ENCODE measurements at regions not wholly inside any gene's neighbourhood (a gene's known extent, or its start where the extent isn't known, plus 50 kb on each side); places are given as distances from the start of the nearest gene placed in this dataset.

- Mint-ChIP-seq H3K36me3 (ENCODE audit: low read depth) (no peaks in the 10 kb centered on the region), H3K4me3 (no peak overlapping the region), H3K4me1 (ENCODE audit: low read depth) (no peaks in the 10 kb centered on the region), H3K27ac (no peak overlapping the region), H3K9me3 (no peaks in the 10 kb centered on the region), H3K27me3 (peaks cover 56% of the 10 kb centered on the region)
- no peak for DNase-seq
Measured at GRCh38 chr1:36652586-36652985, 169.9 kb upstream of the CSF3R start.

GRCh38 chr1:36652011-36652410 lies 169.3 kb upstream of the CSF3R start:
- no peak overlapping the region for H3K27ac Mint-ChIP-seq
- H3K9me3 Mint-ChIP-seq, result no peaks in the 10 kb centered on the region
- no peak overlapping the region for H3K4me3 Mint-ChIP-seq
- no peak for DNase-seq
- H3K36me3 Mint-ChIP-seq (ENCODE audit: low read depth), result no peaks in the 10 kb centered on the region
- no peaks in the 10 kb centered on the region for H3K4me1 Mint-ChIP-seq (ENCODE audit: low read depth)
- H3K27me3 Mint-ChIP-seq, result peaks cover 53% of the 10 kb centered on the region

GRCh38 chr1:36651176-36651910 lies 168.6 kb upstream of the CSF3R start:
- H3K27me3 Mint-ChIP-seq, result peaks cover 58% of the 10 kb centered on the region
- no peak overlapping the region for H3K4me3 Mint-ChIP-seq
- no peak overlapping the region for H3K27ac Mint-ChIP-seq
- DNase-seq, result no peak
- no peaks in the 10 kb centered on the region for H3K9me3 Mint-ChIP-seq
- no peaks in the 10 kb centered on the region for H3K4me1 Mint-ChIP-seq (ENCODE audit: low read depth)
- H3K36me3 Mint-ChIP-seq (ENCODE audit: low read depth), result no peaks in the 10 kb centered on the region

- Mint-ChIP-seq H3K9me3 (no peaks in the 10 kb centered on the region), H3K27ac (no peak overlapping the region), H3K4me3 (no peak overlapping the region), H3K36me3 (ENCODE audit: low read depth) (no peaks in the 10 kb centered on the region), H3K27me3 (peaks cover 64% of the 10 kb centered on the region), H3K4me1 (ENCODE audit: low read depth) (no peaks in the 10 kb centered on the region)
- DNase-seq, result peak; percentile 78
Measured at GRCh38 chr1:36650200-36651065, 167.7 kb upstream of the CSF3R start.

DNA sequence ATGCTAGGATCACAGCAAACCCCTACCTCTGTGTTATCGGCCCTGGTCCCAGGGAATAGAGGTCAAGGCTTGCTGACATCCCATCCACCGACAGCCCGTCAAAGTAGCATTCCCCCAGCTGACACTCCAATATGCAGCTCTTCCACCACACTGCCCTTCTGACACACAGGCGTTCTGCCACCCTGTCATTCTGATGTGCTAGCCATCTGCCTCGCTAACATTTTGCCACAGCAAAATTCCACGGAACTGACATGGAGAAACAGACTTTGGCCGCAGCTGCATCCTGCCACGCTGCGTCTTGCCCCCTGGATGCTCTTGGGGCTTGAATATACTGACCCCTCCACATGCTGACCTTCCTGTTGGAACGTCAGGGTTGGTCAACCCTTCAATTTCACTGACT lies 163.2 kb upstream of the CSF3R start:
- Mint-ChIP-seq H3K27ac (no peak overlapping the region), H3K36me3 (ENCODE audit: low read depth) (no peaks in the 10 kb centered on the region), H3K9me3 (no peaks in the 10 kb centered on the region), H3K4me1 (ENCODE audit: low read depth) (no peaks in the 10 kb centered on the region), H3K27me3 (peaks cover 40% of the 10 kb centered on the region), H3K4me3 (no peak overlapping the region)
- DNase-seq, result no peak

DNA sequence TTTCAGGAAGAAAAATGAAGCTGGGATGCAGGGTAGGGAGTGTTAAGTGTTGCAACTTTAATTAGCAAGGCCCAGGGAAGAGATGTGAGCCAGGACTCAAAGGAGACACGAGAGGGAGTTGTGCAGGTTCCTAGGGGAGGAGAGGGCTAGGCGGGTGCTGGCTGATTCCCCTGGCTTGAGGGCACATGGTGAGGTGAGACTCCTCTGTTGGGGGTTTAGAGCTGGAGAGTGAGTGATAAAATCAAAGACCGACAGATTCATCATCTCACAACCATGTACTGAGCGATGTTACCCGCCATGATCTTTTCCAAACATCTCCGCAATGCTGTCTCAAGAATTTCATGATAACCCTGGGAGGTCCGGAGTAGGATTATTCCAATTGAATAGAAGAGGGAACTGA lies 161.8 kb upstream of the CSF3R start:
- Mint-ChIP-seq H3K27ac (no peak overlapping the region), H3K36me3 (ENCODE audit: low read depth) (no peaks in the 10 kb centered on the region), H3K4me1 (ENCODE audit: low read depth) (no peaks in the 10 kb centered on the region), H3K27me3 (peaks cover 31% of the 10 kb centered on the region), H3K9me3 (no peaks in the 10 kb centered on the region), H3K4me3 (no peak overlapping the region)
- no peak for DNase-seq

- no peak for DNase-seq
- H3K27ac Mint-ChIP-seq, result no peak overlapping the region
- H3K4me3 Mint-ChIP-seq, result no peak overlapping the region
- no peaks in the 10 kb centered on the region for H3K36me3 Mint-ChIP-seq (ENCODE audit: low read depth)
- H3K9me3 Mint-ChIP-seq, result no peaks in the 10 kb centered on the region
- no peaks in the 10 kb centered on the region for H3K4me1 Mint-ChIP-seq (ENCODE audit: low read depth)
- peaks cover 36% of the 10 kb centered on the region for H3K27me3 Mint-ChIP-seq
Measured at GRCh38 chr1:36643371-36644270, 160.9 kb upstream of the CSF3R start.

- H3K27ac Mint-ChIP-seq, result no peak overlapping the region
- peaks cover 28% of the 10 kb centered on the region for H3K27me3 Mint-ChIP-seq
- no peak overlapping the region for H3K4me3 Mint-ChIP-seq
- no peak for DNase-seq
- H3K9me3 Mint-ChIP-seq, result no peaks in the 10 kb centered on the region
- no peaks in the 10 kb centered on the region for H3K36me3 Mint-ChIP-seq (ENCODE audit: low read depth)
- H3K4me1 Mint-ChIP-seq (ENCODE audit: low read depth), result no peaks in the 10 kb centered on the region
Measured at GRCh38 chr1:36642802-36643201, 160.1 kb upstream of the CSF3R start.

GRCh38 chr1:36641776-36642175 lies 159.1 kb upstream of the CSF3R start:
- no peak overlapping the region for H3K4me3 Mint-ChIP-seq
- H3K36me3 Mint-ChIP-seq (ENCODE audit: low read depth), result no peaks in the 10 kb centered on the region
- DNase-seq, result no peak
- no peak overlapping the region for H3K27ac Mint-ChIP-seq
- H3K9me3 Mint-ChIP-seq, result no peaks in the 10 kb centered on the region
- H3K27me3 Mint-ChIP-seq, result peaks cover 26% of the 10 kb centered on the region
- no peaks in the 10 kb centered on the region for H3K4me1 Mint-ChIP-seq (ENCODE audit: low read depth)

DNA sequence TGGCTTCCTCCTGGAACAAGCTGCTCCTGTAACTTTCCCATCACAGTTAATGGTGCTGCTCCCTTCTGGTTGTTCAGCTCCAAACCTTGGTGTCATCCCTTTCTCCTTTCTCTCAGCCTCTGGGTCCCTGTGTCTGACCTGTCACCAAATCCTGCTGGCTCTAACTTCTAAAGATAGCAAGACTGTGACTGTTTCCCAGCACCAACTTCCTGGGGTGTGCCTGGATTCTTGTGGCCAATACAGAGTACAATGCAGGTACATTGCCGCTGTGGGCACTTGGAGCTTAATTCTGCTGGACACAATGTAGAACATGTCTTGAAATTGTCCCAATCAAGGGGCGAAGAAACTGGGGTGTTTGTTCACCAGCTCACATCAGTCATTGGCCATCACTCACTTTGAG lies 156.7 kb upstream of the CSF3R start:
- Mint-ChIP-seq H3K4me1 (ENCODE audit: low read depth) (no peaks in the 10 kb centered on the region), H3K9me3 (no peaks in the 10 kb centered on the region), H3K4me3 (no peak overlapping the region), H3K36me3 (ENCODE audit: low read depth) (no peaks in the 10 kb centered on the region), H3K27ac (no peak overlapping the region), H3K27me3 (peaks cover 15% of the 10 kb centered on the region)
- no peak for DNase-seq

GRCh38 chr1:36638268-36638667 lies 155.6 kb upstream of the CSF3R start:
- DNase-seq, result no peak
- Mint-ChIP-seq H3K4me1 (ENCODE audit: low read depth) (no peaks in the 10 kb centered on the region), H3K27me3 (peaks cover 12% of the 10 kb centered on the region), H3K4me3 (no peak overlapping the region), H3K27ac (no peak overlapping the region), H3K36me3 (ENCODE audit: low read depth) (no peaks in the 10 kb centered on the region), H3K9me3 (no peaks in the 10 kb centered on the region)

DNA sequence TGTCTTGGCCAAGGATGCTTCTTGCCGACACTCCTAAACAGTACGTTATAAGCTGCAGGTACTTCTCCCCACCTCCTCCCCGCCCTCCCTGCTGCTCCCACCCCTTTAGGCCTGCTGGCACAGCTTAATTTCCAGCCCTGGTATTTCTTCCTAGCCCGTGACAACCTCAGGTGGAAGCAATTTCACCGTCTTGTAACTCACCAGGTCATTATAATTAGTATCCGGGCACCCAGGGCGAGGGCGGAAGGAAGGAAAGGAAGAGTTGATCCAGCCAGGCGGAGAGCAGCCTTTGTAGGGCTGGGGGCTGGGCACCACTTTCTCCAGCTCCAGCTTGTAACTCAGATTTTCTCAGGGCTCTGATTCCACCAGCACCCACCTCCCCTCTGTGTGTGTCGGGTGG lies 153.5 kb upstream of the CSF3R start:
- DNase-seq, result no peak
- H3K4me3 Mint-ChIP-seq, result no peak overlapping the region
- H3K4me1 Mint-ChIP-seq (ENCODE audit: low read depth), result no peaks in the 10 kb centered on the region
- no peaks in the 10 kb centered on the region for H3K9me3 Mint-ChIP-seq
- H3K27ac Mint-ChIP-seq, result no peak overlapping the region
- no peaks in the 10 kb centered on the region for H3K36me3 Mint-ChIP-seq (ENCODE audit: low read depth)
- peaks cover 12% of the 10 kb centered on the region for H3K27me3 Mint-ChIP-seq

DNA sequence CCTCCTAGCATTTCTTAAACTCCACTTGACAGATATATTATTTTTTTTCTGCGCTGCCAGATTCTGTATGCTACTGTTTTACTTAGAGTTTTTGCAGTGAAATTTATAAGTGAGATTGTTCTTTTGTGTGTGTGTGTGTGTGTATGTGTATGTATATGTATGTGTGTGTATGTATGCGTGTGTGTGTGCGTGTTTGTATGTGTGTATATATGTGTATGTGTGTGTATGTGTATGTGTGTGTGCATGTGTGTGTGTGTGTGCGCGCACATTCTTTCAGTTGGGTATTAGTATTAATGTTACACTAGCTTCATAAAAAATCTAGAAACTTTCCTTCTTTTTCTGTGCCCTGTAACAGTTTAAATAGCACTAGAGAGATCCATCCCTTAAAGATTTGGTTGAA lies 152.6 kb upstream of the CSF3R start:
- no peaks in the 10 kb centered on the region for H3K36me3 Mint-ChIP-seq (ENCODE audit: low read depth)
- no peaks in the 10 kb centered on the region for H3K9me3 Mint-ChIP-seq
- no peak for DNase-seq
- H3K27ac Mint-ChIP-seq, result no peak overlapping the region
- no peak overlapping the region for H3K4me3 Mint-ChIP-seq
- H3K27me3 Mint-ChIP-seq, result peaks cover 12% of the 10 kb centered on the region
- no peaks in the 10 kb centered on the region for H3K4me1 Mint-ChIP-seq (ENCODE audit: low read depth)

- Mint-ChIP-seq H3K36me3 (ENCODE audit: low read depth) (no peaks in the 10 kb centered on the region), H3K9me3 (no peaks in the 10 kb centered on the region), H3K27ac (no peak overlapping the region), H3K27me3 (peaks cover 17% of the 10 kb centered on the region), H3K4me3 (no peak overlapping the region), H3K4me1 (ENCODE audit: low read depth) (no peaks in the 10 kb centered on the region)
- no peak for DNase-seq
Measured at GRCh38 chr1:36628804-36629203, 146.1 kb upstream of the CSF3R start.

All from activated T-cell treated with anti-CD3 and anti-CD28 coated beads, Interleukin-2, amount 50 U/mL, for 24 hours (primary cell).